HepG2 (cell line): ENCODE measurements at regions not wholly inside any gene's neighbourhood (a gene's known extent, or its start where the extent isn't known, plus 50 kb on each side); places are given as distances from the start of the nearest gene placed in this dataset.

Experiments
- ELF4 ChIP-seq: sonication (generic); formaldehyde crosslinking; IDR thresholded peaks from 2 replicates; pipeline ENCODE4 v1.5.0; 2020; ENCODE audit warnings: missing genetic modification reagents, mild to moderate bottlenecking, moderate library complexity, borderline replicate concordance
- GABPA ChIP-seq, 2 experiments: IDR thresholded peaks; 2 replicates each; pipeline ENCODE4 v1.6.1; 2011 to 2016; ENCODE audit warnings: low read depth in 2 of 2, low read length in 1 of 2, missing biosample characterization in 1 of 2, missing genetic modification characterization in 1 of 2

DNA sequence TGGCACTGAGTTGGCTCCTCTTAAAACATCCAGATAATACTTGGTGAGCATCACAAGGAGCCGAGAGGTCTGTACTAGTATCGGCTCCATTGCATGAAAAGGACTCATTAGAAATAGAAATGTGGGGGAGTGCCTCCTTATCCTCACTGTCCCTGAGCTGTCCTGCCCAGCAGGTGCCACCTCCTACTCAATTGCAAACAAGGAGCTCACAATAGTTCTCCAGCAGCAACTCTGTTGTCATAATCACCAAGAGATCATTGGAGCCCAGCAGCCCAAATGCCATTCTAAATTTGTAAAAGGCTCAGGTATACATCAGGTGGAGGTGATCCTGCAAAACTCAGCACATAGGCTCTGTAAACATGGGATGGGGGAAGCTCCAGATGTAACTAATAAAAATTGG is 99.1 kb downstream of the PLK2 start:
- TF ChIP-seq ELF4 (CRISPR knock-in tag) = no peak
- TF ChIP-seq GABPA (IDR thresholded peaks at IDR 0.05; ENCODE audit: low read depth, low read length) = no peak
- TF ChIP-seq GABPA (CRISPR knock-in tag; IDR thresholded peaks at IDR 0.05; ENCODE audit: low read depth) = no peak
